ENCODE measurements at regions not wholly inside any gene's neighbourhood (a gene's known extent, or its start where the extent isn't known, plus 50 kb on each side); places are given as distances from the start of the nearest gene placed in this dataset.
"Not testable (repeated sequence)": the region's sequence is repeated elsewhere in the genome, so short reads cannot be mapped to it uniquely, and the experiment has no call there.

- DNase-seq, H3K36me3 Mint-ChIP-seq, H3K9me3 Mint-ChIP-seq, H3K4me3 Mint-ChIP-seq, H3K27ac Mint-ChIP-seq, POLR2A ChIA-PET, H3K4me1 Mint-ChIP-seq, ATAC-seq: not testable (repeated sequence)
- peaks cover 0 to 24% (median 5%) of the 10 kb centered on the region in 5 donors for H3K27me3 Mint-ChIP-seq
Observed at GRCh38 chr22:47400131-47400530, 637.7 kb downstream of the TBC1D22A start.

GRCh38 chr22:47398921-47399790 lies 636.7 kb downstream of the TBC1D22A start:
- POLR2A ChIA-PET = no interaction called here
- peak overlapping the region in 1 of 10 donors; percentile 24 for H3K27ac Mint-ChIP-seq
- ATAC-seq = no peak

GRCh38 chr22:47398491-47398890 lies 636.0 kb downstream of the TBC1D22A start:
- DNase-seq (no peak), ATAC-seq (no peak)
- H3K27ac Mint-ChIP-seq = no peak overlapping the region
- peaks cover 0 to 1% (median 0%) of the 10 kb centered on the region in 4 donors for H3K4me1 Mint-ChIP-seq
- H3K4me3 Mint-ChIP-seq = no peak overlapping the region
- no peaks in the 10 kb centered on the region for H3K36me3 Mint-ChIP-seq
- POLR2A ChIA-PET = no interaction called here
- H3K9me3 Mint-ChIP-seq = no peaks in the 10 kb centered on the region
- H3K27me3 Mint-ChIP-seq = peaks cover 0 to 24% (median 5%) of the 10 kb centered on the region in 5 donors

More at GRCh38 chr22:47398921-47399790, 636.7 kb downstream of the TBC1D22A start:
- H3K9me3 Mint-ChIP-seq = no peaks in the 10 kb centered on the region
- no peak for DNase-seq
- no peak overlapping the region for H3K4me3 Mint-ChIP-seq
- no peaks in the 10 kb centered on the region for H3K36me3 Mint-ChIP-seq
- peaks cover 0 to 24% (median 5%) of the 10 kb centered on the region in 5 donors for H3K27me3 Mint-ChIP-seq
- peaks cover 0 to 1% (median 0%) of the 10 kb centered on the region in 4 donors for H3K4me1 Mint-ChIP-seq

- ATAC-seq (no peak), DNase-seq (peak in 1 of 10 donors; percentile 51)
- peaks cover 0 to 1% (median 0%) of the 10 kb centered on the region in 4 donors for H3K4me1 Mint-ChIP-seq
- peak overlapping the region in 1 of 10 donors; percentile 24 for H3K27ac Mint-ChIP-seq
- H3K9me3 Mint-ChIP-seq = no peaks in the 10 kb centered on the region
- no peak overlapping the region for H3K4me3 Mint-ChIP-seq
- no peaks in the 10 kb centered on the region for H3K36me3 Mint-ChIP-seq
- peaks cover 0 to 19% (median 3%) of the 10 kb centered on the region in 5 donors for H3K27me3 Mint-ChIP-seq
- POLR2A ChIA-PET = no interaction called here
Observed at GRCh38 chr22:47397673-47398072, 635.2 kb downstream of the TBC1D22A start.

GRCh38 chr22:47396515-47396914 lies 634.1 kb downstream of the TBC1D22A start:
- Mint-ChIP-seq H3K36me3 (no peaks in the 10 kb centered on the region), H3K27me3 (peaks cover 0 to 11% (median 2%) of the 10 kb centered on the region in 5 donors), H3K27ac (no peak overlapping the region), H3K4me1 (peaks cover 0 to 1% (median 0%) of the 10 kb centered on the region in 4 donors), H3K9me3 (no peaks in the 10 kb centered on the region), H3K4me3 (no peak overlapping the region)
- POLR2A ChIA-PET = no interaction called here
- ATAC-seq (no peak), DNase-seq (no peak)

- POLR2A ChIA-PET = interaction anchor here (0.5 kb wide), 1 partner anchor 303 kb away, joined by 3 read pairs; no protein-coding TSS in a partner anchor
- Mint-ChIP-seq H3K36me3 (no peaks in the 10 kb centered on the region), H3K27me3 (peaks cover 0 to 11% (median 2%) of the 10 kb centered on the region in 5 donors), H3K4me1 (peaks cover 0 to 1% (median 0%) of the 10 kb centered on the region in 4 donors), H3K9me3 (no peaks in the 10 kb centered on the region), H3K4me3 (no peak overlapping the region), H3K27ac (no peak overlapping the region)
- ATAC-seq = no peak
- DNase-seq = no peak
Observed at GRCh38 chr22:47396105-47396504, 633.7 kb downstream of the TBC1D22A start.

- Mint-ChIP-seq H3K4me3 (no peak overlapping the region), H3K27ac (no peak overlapping the region), H3K4me1 (no peaks in the 10 kb centered on the region), H3K9me3 (no peaks in the 10 kb centered on the region), H3K27me3 (peaks cover 0 to 11% (median 2%) of the 10 kb centered on the region in 5 donors), H3K36me3 (no peaks in the 10 kb centered on the region)
- POLR2A ChIA-PET = interaction anchor here (0.5 kb wide), 1 partner anchor 303 kb away, joined by 3 read pairs; no protein-coding TSS in a partner anchor
- DNase-seq (no peak), ATAC-seq (no peak)
Observed at GRCh38 chr22:47395481-47395880, 633.0 kb downstream of the TBC1D22A start.

GRCh38 chr22:47394504-47395440 lies 632.3 kb downstream of the TBC1D22A start:
- Mint-ChIP-seq H3K4me1 (no peaks in the 10 kb centered on the region), H3K4me3 (no peak overlapping the region), H3K27me3 (peaks cover 0 to 11% (median 2%) of the 10 kb centered on the region in 5 donors), H3K27ac (no peak overlapping the region), H3K36me3 (no peaks in the 10 kb centered on the region), H3K9me3 (no peaks in the 10 kb centered on the region)
- DNase-seq (no peak), ATAC-seq (no peak)
- POLR2A ChIA-PET = no interaction called here

GRCh38 chr22:47393191-47393590 lies 630.7 kb downstream of the TBC1D22A start:
- Mint-ChIP-seq H3K4me3 (no peak overlapping the region), H3K36me3 (no peaks in the 10 kb centered on the region), H3K4me1 (no peaks in the 10 kb centered on the region), H3K27ac (no peak overlapping the region), H3K9me3 (no peaks in the 10 kb centered on the region), H3K27me3 (peaks cover 0 to 11% (median 2%) of the 10 kb centered on the region in 5 donors)
- POLR2A ChIA-PET = no interaction called here
- DNase-seq = no peak
- ATAC-seq = no peak

GRCh38 chr22:47392729-47393128 lies 630.3 kb downstream of the TBC1D22A start:
- H3K27me3 Mint-ChIP-seq = peaks cover 0 to 11% (median 2%) of the 10 kb centered on the region in 5 donors
- H3K9me3 Mint-ChIP-seq = no peaks in the 10 kb centered on the region
- ATAC-seq (no peak), DNase-seq (peak in 1 of 10 donors; percentile 60)
- no peaks in the 10 kb centered on the region for H3K36me3 Mint-ChIP-seq
- POLR2A ChIA-PET = no interaction called here
- H3K4me3 Mint-ChIP-seq = no peak overlapping the region
- H3K4me1 Mint-ChIP-seq = no peaks in the 10 kb centered on the region
- no peak overlapping the region for H3K27ac Mint-ChIP-seq

GRCh38 chr22:47392054-47392347 lies 629.6 kb downstream of the TBC1D22A start:
- Mint-ChIP-seq H3K9me3 (no peaks in the 10 kb centered on the region), H3K4me1 (no peaks in the 10 kb centered on the region), H3K27me3 (peaks cover 0 to 5% (median 2%) of the 10 kb centered on the region in 5 donors), H3K4me3 (no peak overlapping the region), H3K36me3 (no peaks in the 10 kb centered on the region), H3K27ac (no peak overlapping the region)
- POLR2A ChIA-PET = no interaction called here
- ATAC-seq (no peak), DNase-seq (no peak)

GRCh38 chr22:47391169-47392053 lies 629.0 kb downstream of the TBC1D22A start:
- DNase-seq = no peak
- no peaks in the 10 kb centered on the region for H3K4me1 Mint-ChIP-seq
- no peak overlapping the region for H3K4me3 Mint-ChIP-seq
- no peak for ATAC-seq
- H3K27me3 Mint-ChIP-seq = peaks cover 0 to 2% (median 0%) of the 10 kb centered on the region in 5 donors
- no peak overlapping the region for H3K27ac Mint-ChIP-seq
- POLR2A ChIA-PET = no interaction called here
- no peaks in the 10 kb centered on the region for H3K36me3 Mint-ChIP-seq
- H3K9me3 Mint-ChIP-seq = no peaks in the 10 kb centered on the region

Data from naive thymus-derived CD8-positive, alpha-beta T cell (primary cell).